Chondrocyte (in vitro differentiated cells): ENCODE measurements at regions not wholly inside any gene's neighbourhood (a gene's known extent, or its start where the extent isn't known, plus 50 kb on each side); places are given as distances from the start of the nearest gene placed in this dataset.
"Not testable (repeated sequence)": the region's sequence is repeated elsewhere in the genome, so short reads cannot be mapped to it uniquely, and the experiment has no call there.

Source experiments
- DNase-seq: peaks from one replicate; pipeline ENCODE4 v3.0.0; 2021; ENCODE audit warnings: mixed read lengths, low spot score
- H3K27ac Mint-ChIP-seq: one replicate; pipeline ENCODE4 v1.8.0; 2021; ENCODE audit warnings: mild to moderate bottlenecking, moderate library complexity, mixed read lengths; ENCODE audit not compliant: unreplicated experiment
- H3K27me3 Mint-ChIP-seq: 2 replicates; pipeline ENCODE4 v1.8.0; 2021; ENCODE audit warnings: low read depth, mixed read lengths
- H3K36me3 Mint-ChIP-seq: 2 replicates; pipeline ENCODE4 v1.8.0; 2021; ENCODE audit warnings: low read depth, mixed read lengths
- H3K4me1 Mint-ChIP-seq: 2 replicates; pipeline ENCODE4 v1.8.0; 2021; ENCODE audit warnings: low read depth, mild to moderate bottlenecking, mixed read lengths
- H3K4me3 Mint-ChIP-seq: one replicate; pipeline ENCODE4 v1.8.0; 2021; ENCODE audit warnings: mild to moderate bottlenecking, moderate library complexity, mixed read lengths; ENCODE audit not compliant: unreplicated experiment
- H3K9me3 Mint-ChIP-seq: 2 replicates; pipeline ENCODE4 v1.8.0; 2021; ENCODE audit warnings: low read depth, mixed read lengths
- CTCF ChIP-seq: fragments of 200-600 bp; sonication (generic); IDR thresholded peaks from 2 replicates; pipeline ENCODE4 v1.5.0; 2021; ENCODE audit warnings: antibody characterized with exemption, mild to moderate bottlenecking, moderate library complexity

DNA sequence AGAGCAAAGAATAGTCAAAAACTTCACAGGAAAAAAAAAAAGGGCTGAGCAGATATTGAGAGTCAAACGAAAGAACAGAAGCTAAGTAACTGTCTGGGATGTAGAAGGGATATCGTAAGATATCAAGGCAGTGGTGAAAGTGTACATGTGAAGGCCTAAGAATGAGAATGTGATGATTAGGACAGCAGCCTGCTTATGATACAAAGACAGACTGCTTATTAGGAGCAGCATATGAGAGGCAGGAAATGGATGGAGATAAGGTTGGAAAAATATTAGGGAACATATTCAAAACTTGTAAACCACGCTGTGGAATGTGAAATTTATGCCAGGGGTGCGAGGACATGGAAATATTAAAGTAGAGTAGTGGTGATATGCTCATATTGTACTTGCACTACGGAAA is 133.1 kb upstream of the FAM174A start:
- H3K27me3 Mint-ChIP-seq: peaks cover 4% of the 10 kb centered on the region
- no peaks in the 10 kb centered on the region for H3K9me3 Mint-ChIP-seq
- H3K4me1 Mint-ChIP-seq: peaks cover 6% of the 10 kb centered on the region
- DNase-seq: no peak
- no peaks in the 10 kb centered on the region for H3K36me3 Mint-ChIP-seq
- H3K27ac Mint-ChIP-seq: no peak overlapping the region
- TF ChIP-seq CTCF: no peak
- H3K4me3 Mint-ChIP-seq: no peak overlapping the region

DNA sequence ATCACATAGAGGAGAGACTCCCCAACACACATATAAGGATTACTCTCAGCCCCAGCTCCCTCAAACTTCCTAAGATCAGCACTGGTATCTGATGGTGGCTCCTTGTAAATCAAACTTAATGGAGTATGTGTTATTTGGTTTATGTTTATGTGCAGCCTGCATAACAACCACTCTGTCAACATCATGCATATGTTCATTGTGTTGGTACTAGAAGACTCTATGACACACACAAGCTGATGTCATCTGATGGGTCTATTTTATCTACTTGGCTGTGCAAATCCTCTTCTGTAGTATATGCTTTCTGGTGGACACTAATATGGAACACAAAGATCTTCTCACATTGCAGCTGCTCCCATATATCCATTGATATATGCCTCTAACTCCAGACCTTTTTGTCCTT is 134.0 kb upstream of the FAM174A start:
- Mint-ChIP-seq H3K27me3 (peaks cover 4% of the 10 kb centered on the region), H3K9me3 (no peaks in the 10 kb centered on the region), H3K27ac (no peak overlapping the region), H3K4me1 (peaks cover 6% of the 10 kb centered on the region), H3K4me3 (no peak overlapping the region), H3K36me3 (no peaks in the 10 kb centered on the region)
- TF ChIP-seq CTCF: no peak
- no peak for DNase-seq

DNA sequence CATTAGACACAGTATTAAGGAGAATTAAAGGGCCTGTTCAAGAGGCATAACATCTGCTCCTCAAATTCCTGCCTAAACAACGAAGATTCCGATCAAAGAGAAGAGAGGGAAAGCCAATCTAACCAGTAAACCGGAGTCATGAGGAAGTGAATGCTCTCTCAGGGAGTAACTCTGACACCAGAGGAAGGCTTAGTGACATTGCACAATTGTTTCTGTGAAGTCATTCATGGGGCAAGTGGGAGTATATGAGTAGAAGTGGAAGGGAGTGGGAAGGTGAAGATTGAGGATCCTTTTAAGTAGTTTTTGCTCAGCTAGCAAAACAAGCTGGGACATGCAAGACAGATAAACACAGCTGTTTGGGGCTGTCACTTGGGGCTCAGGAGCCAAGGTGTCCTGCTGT is 136.4 kb upstream of the FAM174A start:
- not testable (repeated sequence) for DNase-seq, H3K4me3 Mint-ChIP-seq, H3K4me1 Mint-ChIP-seq, H3K27ac Mint-ChIP-seq, H3K27me3 Mint-ChIP-seq, H3K9me3 Mint-ChIP-seq, H3K36me3 Mint-ChIP-seq

DNA sequence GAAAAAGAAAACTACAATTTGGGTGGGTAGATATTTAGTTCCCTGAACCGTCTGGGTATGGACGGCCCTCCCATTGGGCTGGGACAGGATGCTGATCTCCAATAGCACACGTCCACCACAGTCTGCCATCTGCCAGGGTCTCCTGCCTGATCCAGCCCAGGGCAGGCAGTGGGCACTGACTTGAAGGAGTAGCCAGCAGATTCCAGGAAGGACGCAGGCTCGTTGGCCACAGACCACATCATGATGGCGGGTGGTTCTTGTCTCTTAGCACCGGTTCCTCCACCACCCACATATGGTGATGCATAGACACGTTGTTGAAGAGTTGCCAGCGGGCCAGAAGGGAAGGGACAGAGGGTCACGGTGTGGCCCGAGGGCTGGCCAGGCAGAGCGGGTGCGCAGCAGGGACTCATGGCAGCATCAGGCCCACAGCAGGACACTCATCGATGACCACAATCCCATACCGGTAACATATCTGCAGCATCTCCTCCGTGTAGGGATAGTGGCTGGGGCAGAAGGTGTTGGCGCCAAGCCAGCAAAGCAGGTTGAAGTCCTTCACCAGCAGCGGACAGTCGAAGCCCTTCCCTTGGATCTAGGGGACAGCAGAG is 155.8 kb upstream of the FAM174A start:
- H3K27ac Mint-ChIP-seq, H3K4me3 Mint-ChIP-seq, H3K4me1 Mint-ChIP-seq, H3K36me3 Mint-ChIP-seq, H3K9me3 Mint-ChIP-seq, DNase-seq, H3K27me3 Mint-ChIP-seq: not testable (repeated sequence)

DNA sequence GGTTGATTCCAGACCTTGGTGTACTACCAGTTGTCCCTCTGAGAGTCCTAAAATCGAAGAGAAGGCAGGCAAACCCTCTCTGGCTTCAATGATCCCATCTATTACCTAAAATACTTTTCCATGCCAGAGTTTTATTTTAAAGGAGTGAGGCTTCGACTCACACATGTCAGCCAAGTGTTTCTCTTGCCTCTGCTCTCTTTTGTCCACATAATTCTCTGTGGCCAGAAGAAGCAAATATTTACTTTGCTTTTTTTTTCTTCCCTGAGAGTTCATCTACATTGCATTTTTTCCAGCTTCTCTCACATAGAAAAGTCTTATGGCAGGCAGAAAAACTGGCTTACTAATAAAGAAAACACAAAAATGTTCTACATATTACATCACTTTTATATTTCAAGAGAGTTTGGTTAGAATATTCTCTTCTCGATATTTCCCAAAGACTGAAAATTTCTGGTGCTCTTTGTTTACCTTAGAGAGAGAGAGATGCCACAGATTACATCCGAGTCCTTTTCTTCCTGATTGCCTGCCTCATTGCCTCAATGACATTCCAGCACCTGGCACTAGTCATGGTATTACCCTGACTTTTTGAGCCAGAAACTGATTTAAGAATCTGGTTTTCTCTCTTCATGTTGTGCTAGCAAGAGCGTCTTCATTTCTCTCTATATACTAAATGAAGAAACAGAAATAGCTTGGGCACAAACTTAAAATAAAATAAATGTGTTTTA is 170.3 kb upstream of the FAM174A start:
- H3K4me1 Mint-ChIP-seq: peaks cover 26% of the 10 kb centered on the region
- peak overlapping the region; percentile 96 for H3K27ac Mint-ChIP-seq
- not testable (repeated sequence) for H3K9me3 Mint-ChIP-seq, H3K27me3 Mint-ChIP-seq, DNase-seq, H3K36me3 Mint-ChIP-seq
- peak overlapping the region; percentile 26 for H3K4me3 Mint-ChIP-seq

GRCh38 chr5:100364343-100364742 is 170.8 kb upstream of the FAM174A start:
- not testable (repeated sequence) for H3K27me3 Mint-ChIP-seq, H3K9me3 Mint-ChIP-seq, H3K4me3 Mint-ChIP-seq, H3K36me3 Mint-ChIP-seq, DNase-seq
- peaks cover 26% of the 10 kb centered on the region for H3K4me1 Mint-ChIP-seq
- H3K27ac Mint-ChIP-seq: peak overlapping the region; percentile 96

DNA sequence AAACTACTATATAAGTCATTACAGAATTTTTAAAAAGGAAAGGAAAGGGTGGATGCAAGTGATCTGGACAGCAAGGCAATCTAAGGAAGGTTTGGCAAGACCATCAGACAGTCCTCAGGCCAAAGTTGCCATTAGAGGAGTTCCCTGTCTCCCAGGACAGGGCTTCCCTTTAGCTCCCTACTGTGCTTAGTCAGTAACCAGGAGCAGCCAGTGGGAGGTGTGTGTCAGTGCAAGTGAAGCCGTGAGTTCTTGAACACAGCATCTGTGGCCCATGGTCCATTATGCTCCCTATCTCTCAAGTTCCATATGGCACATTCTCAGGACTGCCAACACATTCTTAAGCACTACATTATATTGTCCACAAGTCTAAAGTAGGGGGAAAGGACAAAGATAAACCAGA is 175.2 kb upstream of the FAM174A start:
- H3K36me3 Mint-ChIP-seq, DNase-seq, H3K9me3 Mint-ChIP-seq, H3K4me3 Mint-ChIP-seq, H3K27ac Mint-ChIP-seq, H3K27me3 Mint-ChIP-seq: not testable (repeated sequence)
- peaks cover 13% of the 10 kb centered on the region for H3K4me1 Mint-ChIP-seq

DNA sequence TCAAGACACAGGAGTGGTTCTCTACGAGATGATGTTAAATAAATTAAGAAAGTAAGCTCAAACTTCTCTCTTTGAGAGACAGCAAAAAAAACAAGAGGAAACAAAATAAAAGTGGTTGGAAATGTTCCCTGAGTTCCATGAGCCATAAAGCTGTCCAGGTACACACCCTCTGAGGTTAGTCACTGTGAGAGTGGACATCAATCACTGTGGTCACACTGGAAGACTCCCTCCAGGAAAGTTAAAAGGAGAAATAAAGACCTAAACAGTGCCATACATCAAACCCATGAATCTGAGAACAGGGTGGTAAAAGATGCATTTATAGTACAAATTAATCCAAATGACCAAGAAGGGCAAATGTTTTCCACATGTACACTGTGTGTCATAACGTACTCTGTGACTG is 188.9 kb upstream of the FAM174A start:
- not testable (repeated sequence) for H3K36me3 Mint-ChIP-seq, H3K4me3 Mint-ChIP-seq, H3K9me3 Mint-ChIP-seq, H3K4me1 Mint-ChIP-seq, H3K27me3 Mint-ChIP-seq, DNase-seq, H3K27ac Mint-ChIP-seq

DNA sequence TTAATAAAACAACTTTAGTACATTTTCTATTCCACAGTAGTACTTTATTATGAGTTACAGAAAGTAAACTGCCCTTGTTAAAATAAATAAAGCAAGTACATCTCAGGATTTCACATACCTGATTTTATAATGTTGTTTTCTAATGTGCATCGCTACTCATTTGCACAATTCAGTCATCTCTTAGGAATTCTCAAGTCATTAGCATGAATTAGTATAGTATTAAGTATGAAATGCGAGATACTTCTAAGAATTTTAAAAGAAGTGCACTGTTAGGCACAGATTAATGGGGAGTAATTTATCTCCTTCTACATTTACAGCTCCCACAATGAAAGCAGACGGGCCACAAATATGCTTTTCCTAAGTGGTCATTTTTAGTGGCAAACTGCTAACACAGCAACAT is 193.7 kb upstream of the FAM174A start:
- not testable (repeated sequence) for H3K36me3 Mint-ChIP-seq, H3K4me1 Mint-ChIP-seq, DNase-seq, H3K27ac Mint-ChIP-seq, H3K9me3 Mint-ChIP-seq, H3K4me3 Mint-ChIP-seq, H3K27me3 Mint-ChIP-seq
